IPS-18a (cell line): ENCODE measurements at regions not wholly inside any gene's neighbourhood (a gene's known extent, or its start where the extent isn't known, plus 50 kb on each side); places are given as distances from the start of the nearest gene placed in this dataset.

Experiments
- H3K27ac ChIP-seq: one replicate; pipeline ENCODE4 v1.5.1; 2013; ENCODE audit warnings: low read length
- H3K27me3 ChIP-seq: one replicate; pipeline ENCODE4 v1.6.1; 2013; ENCODE audit warnings: mild to moderate bottlenecking, low read length; ENCODE audit not compliant: control insufficient read depth, insufficient read depth
- H3K36me3 ChIP-seq: one replicate; pipeline ENCODE4 v1.6.1; 2013; ENCODE audit warnings: low read depth, low read length; ENCODE audit not compliant: control insufficient read depth
- H3K4me1 ChIP-seq: one replicate; pipeline ENCODE4 v1.6.1; 2013; ENCODE audit warnings: low read depth, low read length; ENCODE audit not compliant: control insufficient read depth
- H3K4me3 ChIP-seq: one replicate; pipeline ENCODE4 v1.5.1; 2013; ENCODE audit warnings: low read length
- H3K9ac ChIP-seq: one replicate; pipeline ENCODE4 v1.6.1; 2013; ENCODE audit warnings: mild to moderate bottlenecking, low read length, moderate library complexity
- H3K9me3 ChIP-seq: one replicate; pipeline ENCODE4 v1.6.1; 2013; ENCODE audit warnings: low read depth, low read length; ENCODE audit not compliant: control insufficient read depth

- H3K9ac ChIP-seq, result no peak overlapping the region
- H3K4me3 ChIP-seq, result no peak overlapping the region
- H3K36me3 ChIP-seq, result no peaks in the 10 kb centered on the region
- H3K27me3 ChIP-seq, result no peaks in the 10 kb centered on the region
- no peaks in the 10 kb centered on the region for H3K4me1 ChIP-seq
- H3K27ac ChIP-seq, result no peak overlapping the region
- H3K9me3 ChIP-seq, result no peaks in the 10 kb centered on the region
These were observed 460.0 kb downstream of the CNTN6 start for GRCh38 chr3:1552831-1553230.

GRCh38 chr3:1561427-1561826 is 468.6 kb downstream of the CNTN6 start:
- H3K27me3 ChIP-seq, result no peaks in the 10 kb centered on the region
- H3K4me1 ChIP-seq, result no peaks in the 10 kb centered on the region
- H3K4me3 ChIP-seq, result no peak overlapping the region
- no peak overlapping the region for H3K27ac ChIP-seq
- H3K36me3 ChIP-seq, result no peaks in the 10 kb centered on the region
- no peaks in the 10 kb centered on the region for H3K9me3 ChIP-seq
- no peak overlapping the region for H3K9ac ChIP-seq

GRCh38 chr3:1571736-1572135 is 478.9 kb downstream of the CNTN6 start:
- Histone ChIP-seq H3K4me3 (no peak overlapping the region), H3K4me1 (no peaks in the 10 kb centered on the region), H3K36me3 (no peaks in the 10 kb centered on the region), H3K27me3 (no peaks in the 10 kb centered on the region), H3K27ac (no peak overlapping the region), H3K9me3 (no peaks in the 10 kb centered on the region), H3K9ac (no peak overlapping the region)

- Histone ChIP-seq H3K9ac (no peak overlapping the region), H3K9me3 (no peaks in the 10 kb centered on the region), H3K27ac (no peak overlapping the region), H3K36me3 (no peaks in the 10 kb centered on the region), H3K27me3 (no peaks in the 10 kb centered on the region), H3K4me3 (no peak overlapping the region), H3K4me1 (no peaks in the 10 kb centered on the region)
These were observed 483.2 kb downstream of the CNTN6 start for GRCh38 chr3:1576047-1576446.

- Histone ChIP-seq H3K27me3 (no peaks in the 10 kb centered on the region), H3K9me3 (no peaks in the 10 kb centered on the region), H3K27ac (no peak overlapping the region), H3K4me1 (no peaks in the 10 kb centered on the region), H3K36me3 (no peaks in the 10 kb centered on the region), H3K4me3 (no peak overlapping the region), H3K9ac (no peak overlapping the region)
These were observed 485.4 kb downstream of the CNTN6 start for GRCh38 chr3:1578124-1578806.

GRCh38 chr3:1583044-1583443 is 490.2 kb downstream of the CNTN6 start:
- Histone ChIP-seq H3K27ac (no peak overlapping the region), H3K27me3 (no peaks in the 10 kb centered on the region), H3K9me3 (no peaks in the 10 kb centered on the region), H3K9ac (no peak overlapping the region), H3K4me1 (no peaks in the 10 kb centered on the region), H3K36me3 (no peaks in the 10 kb centered on the region), H3K4me3 (no peak overlapping the region)

GRCh38 chr3:1587426-1587825 is 494.6 kb downstream of the CNTN6 start:
- no peaks in the 10 kb centered on the region for H3K27me3 ChIP-seq
- H3K36me3 ChIP-seq, result no peaks in the 10 kb centered on the region
- H3K4me3 ChIP-seq, result no peak overlapping the region
- H3K4me1 ChIP-seq, result no peaks in the 10 kb centered on the region
- H3K9me3 ChIP-seq, result no peaks in the 10 kb centered on the region
- H3K27ac ChIP-seq, result no peak overlapping the region
- no peak overlapping the region for H3K9ac ChIP-seq

GRCh38 chr3:1591327-1592028 is 498.7 kb downstream of the CNTN6 start:
- Histone ChIP-seq H3K4me1 (no peaks in the 10 kb centered on the region), H3K27ac (no peak overlapping the region), H3K4me3 (no peak overlapping the region), H3K9me3 (no peaks in the 10 kb centered on the region), H3K27me3 (no peaks in the 10 kb centered on the region), H3K36me3 (no peaks in the 10 kb centered on the region), H3K9ac (no peak overlapping the region)

GRCh38 chr3:1594940-1595339 is 502.1 kb downstream of the CNTN6 start:
- H3K36me3 ChIP-seq, result no peaks in the 10 kb centered on the region
- H3K9ac ChIP-seq, result no peak overlapping the region
- H3K4me1 ChIP-seq, result no peaks in the 10 kb centered on the region
- H3K27ac ChIP-seq, result no peak overlapping the region
- H3K9me3 ChIP-seq, result no peaks in the 10 kb centered on the region
- H3K27me3 ChIP-seq, result no peaks in the 10 kb centered on the region
- no peak overlapping the region for H3K4me3 ChIP-seq

- no peak overlapping the region for H3K4me3 ChIP-seq
- no peaks in the 10 kb centered on the region for H3K4me1 ChIP-seq
- H3K27me3 ChIP-seq, result no peaks in the 10 kb centered on the region
- no peak overlapping the region for H3K9ac ChIP-seq
- no peaks in the 10 kb centered on the region for H3K9me3 ChIP-seq
- H3K27ac ChIP-seq, result no peak overlapping the region
- H3K36me3 ChIP-seq, result no peaks in the 10 kb centered on the region
These were observed 498.5 kb upstream of the CNTN4 start for GRCh38 chr3:1600206-1600605.

GRCh38 chr3:1600700-1601418 is 497.8 kb upstream of the CNTN4 start:
- Histone ChIP-seq H3K27ac (no peak overlapping the region), H3K9me3 (no peaks in the 10 kb centered on the region), H3K4me3 (no peak overlapping the region), H3K36me3 (no peaks in the 10 kb centered on the region), H3K4me1 (no peaks in the 10 kb centered on the region), H3K27me3 (no peaks in the 10 kb centered on the region), H3K9ac (no peak overlapping the region)
